ENCODE measurements at regions not wholly inside any gene's neighbourhood (a gene's known extent, or its start where the extent isn't known, plus 50 kb on each side); places are given as distances from the start of the nearest gene placed in this dataset.

DNA sequence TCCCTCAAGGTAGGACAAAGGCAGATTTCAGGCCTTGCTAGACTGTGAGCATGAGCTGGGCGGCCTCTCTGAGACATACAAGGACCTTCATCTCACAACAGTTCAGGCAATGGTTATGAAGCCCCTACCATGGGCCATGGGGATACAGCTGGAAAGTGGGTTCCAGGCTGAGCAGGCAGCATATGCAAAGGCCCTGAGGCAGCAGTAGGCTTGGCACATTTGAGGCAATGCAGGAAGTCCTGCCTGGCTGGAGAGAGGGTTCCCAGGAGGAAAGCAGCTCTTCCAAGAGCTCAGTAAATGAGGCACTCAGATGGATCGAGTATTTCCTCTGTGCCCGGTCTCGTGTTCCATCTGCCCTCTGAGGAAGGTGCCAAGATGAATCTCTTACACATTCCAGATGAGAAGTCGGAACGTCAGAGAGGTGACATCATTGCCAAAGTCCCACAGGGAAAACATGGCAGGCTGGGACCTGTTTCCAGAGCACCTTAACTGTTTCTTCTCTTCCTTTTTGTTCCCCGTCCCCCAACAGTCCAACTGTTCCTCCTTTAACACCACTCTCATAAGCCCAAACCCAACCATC lies 388.6 kb downstream of the MN1 start:
- TF ChIP-seq, protein P1, sequence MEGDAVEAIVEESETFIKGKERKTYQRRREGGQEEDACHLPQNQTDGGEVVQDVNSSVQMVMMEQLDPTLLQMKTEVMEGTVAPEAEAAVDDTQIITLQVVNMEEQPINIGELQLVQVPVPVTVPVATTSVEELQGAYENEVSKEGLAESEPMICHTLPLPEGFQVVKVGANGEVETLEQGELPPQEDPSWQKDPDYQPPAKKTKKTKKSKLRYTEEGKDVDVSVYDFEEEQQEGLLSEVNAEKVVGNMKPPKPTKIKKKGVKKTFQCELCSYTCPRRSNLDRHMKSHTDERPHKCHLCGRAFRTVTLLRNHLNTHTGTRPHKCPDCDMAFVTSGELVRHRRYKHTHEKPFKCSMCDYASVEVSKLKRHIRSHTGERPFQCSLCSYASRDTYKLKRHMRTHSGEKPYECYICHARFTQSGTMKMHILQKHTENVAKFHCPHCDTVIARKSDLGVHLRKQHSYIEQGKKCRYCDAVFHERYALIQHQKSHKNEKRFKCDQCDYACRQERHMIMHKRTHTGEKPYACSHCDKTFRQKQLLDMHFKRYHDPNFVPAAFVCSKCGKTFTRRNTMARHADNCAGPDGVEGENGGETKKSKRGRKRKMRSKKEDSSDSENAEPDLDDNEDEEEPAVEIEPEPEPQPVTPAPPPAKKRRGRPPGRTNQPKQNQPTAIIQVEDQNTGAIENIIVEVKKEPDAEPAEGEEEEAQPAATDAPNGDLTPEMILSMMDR (IDR thresholded peaks at IDR 0.05; ENCODE audit: insufficient read depth, low read depth, low read length), result no peak
- no peak for TF ChIP-seq EZH2 (IDR thresholded peaks at IDR 0.05; ENCODE audit: insufficient read depth, low read length)

All from astrocyte (in vitro differentiated cells and primary cell).